Calu3 (cell line): ENCODE measurements at regions not wholly inside any gene's neighbourhood (a gene's known extent, or its start where the extent isn't known, plus 50 kb on each side); places are given as distances from the start of the nearest gene placed in this dataset.

Source experiments
- BruUV-seq: library from RNA; stranded (reverse); fragments of 400-500 nt; replicated peaks from 2 replicates; lab custom pipeline; 2021; lab: Mats Ljungman, UMichigan
- CTCF ChIA-PET: fragments of 300-600 bp; sonication (Branson Sonifier 250); formaldehyde crosslinking; loops from one replicate; lab custom pipeline; 2022; ENCODE audit warnings: antibody characterized with exemption; lab: Charles Lee
- DNase-seq: peaks from one replicate; pipeline ENCODE4 v3.0.0; 2022
- H3K27ac Mint-ChIP-seq: one replicate; pipeline ENCODE4 v1.8.0; 2022; ENCODE audit warnings: mixed read lengths; ENCODE audit not compliant: unreplicated experiment
- H3K27me3 Mint-ChIP-seq: one replicate; pipeline ENCODE4 v1.8.0; 2022; ENCODE audit warnings: mixed read lengths; ENCODE audit not compliant: unreplicated experiment
- H3K36me3 Mint-ChIP-seq: one replicate; pipeline ENCODE4 v1.8.0; 2022; ENCODE audit warnings: mild to moderate bottlenecking, moderate library complexity, mixed read lengths; ENCODE audit not compliant: insufficient read depth, unreplicated experiment
- H3K4me1 Mint-ChIP-seq: one replicate; pipeline ENCODE4 v1.8.0; 2022; ENCODE audit warnings: mild to moderate bottlenecking, low read depth, mixed read lengths; ENCODE audit not compliant: unreplicated experiment
- H3K4me3 Mint-ChIP-seq: one replicate; pipeline ENCODE4 v1.8.0; 2022; ENCODE audit warnings: mild to moderate bottlenecking, low read depth, moderate library complexity, mixed read lengths; ENCODE audit not compliant: unreplicated experiment
- H3K9me3 Mint-ChIP-seq: one replicate; pipeline ENCODE4 v1.8.0; 2022; ENCODE audit warnings: low read depth, mixed read lengths; ENCODE audit not compliant: unreplicated experiment
- intact Hi-C: fragments of 100-400 bp; cut with micrococcal nuclease; formaldehyde crosslinking; loops from one replicate; pipeline ENCODE4 v1.10.0; 2022; ENCODE audit not compliant: unreplicated experiment
- TF ChIP-seq, protein P1 (sequence below): fragments of 200-600 bp; IDR thresholded peaks from one replicate; pipeline ENCODE4 v1.8.0; 2022; ENCODE audit warnings: antibody characterized with exemption; ENCODE audit not compliant: unreplicated experiment

DNA sequence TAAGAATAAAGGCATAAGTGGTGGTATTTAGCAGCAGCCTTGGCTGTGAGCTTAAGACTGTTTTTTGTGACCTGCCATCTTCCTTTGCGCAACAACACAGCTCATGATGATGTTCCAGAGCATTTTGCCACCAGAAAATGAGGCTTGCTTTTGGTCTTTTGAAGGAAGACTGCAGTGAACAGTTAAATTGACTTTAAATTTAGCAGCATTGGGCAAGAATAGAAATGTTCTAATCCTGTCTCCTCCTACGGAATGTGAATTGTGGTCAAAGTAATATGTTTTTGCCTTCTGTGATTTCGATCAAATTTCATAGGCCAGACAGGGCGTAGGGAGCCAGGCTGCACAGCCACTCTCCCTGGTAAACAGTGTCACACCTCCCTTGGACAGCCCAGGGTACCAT lies 460.7 kb upstream of the RASGRP1 start:
- DNase-seq, result no peak
- TF ChIP-seq, protein P1, sequence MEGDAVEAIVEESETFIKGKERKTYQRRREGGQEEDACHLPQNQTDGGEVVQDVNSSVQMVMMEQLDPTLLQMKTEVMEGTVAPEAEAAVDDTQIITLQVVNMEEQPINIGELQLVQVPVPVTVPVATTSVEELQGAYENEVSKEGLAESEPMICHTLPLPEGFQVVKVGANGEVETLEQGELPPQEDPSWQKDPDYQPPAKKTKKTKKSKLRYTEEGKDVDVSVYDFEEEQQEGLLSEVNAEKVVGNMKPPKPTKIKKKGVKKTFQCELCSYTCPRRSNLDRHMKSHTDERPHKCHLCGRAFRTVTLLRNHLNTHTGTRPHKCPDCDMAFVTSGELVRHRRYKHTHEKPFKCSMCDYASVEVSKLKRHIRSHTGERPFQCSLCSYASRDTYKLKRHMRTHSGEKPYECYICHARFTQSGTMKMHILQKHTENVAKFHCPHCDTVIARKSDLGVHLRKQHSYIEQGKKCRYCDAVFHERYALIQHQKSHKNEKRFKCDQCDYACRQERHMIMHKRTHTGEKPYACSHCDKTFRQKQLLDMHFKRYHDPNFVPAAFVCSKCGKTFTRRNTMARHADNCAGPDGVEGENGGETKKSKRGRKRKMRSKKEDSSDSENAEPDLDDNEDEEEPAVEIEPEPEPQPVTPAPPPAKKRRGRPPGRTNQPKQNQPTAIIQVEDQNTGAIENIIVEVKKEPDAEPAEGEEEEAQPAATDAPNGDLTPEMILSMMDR, result no peak
- Mint-ChIP-seq H3K4me3 (no peak overlapping the region), H3K36me3 (no peaks in the 10 kb centered on the region), H3K27me3 (no peaks in the 10 kb centered on the region), H3K27ac (no peak overlapping the region), H3K9me3 (no peaks in the 10 kb centered on the region), H3K4me1 (no peaks in the 10 kb centered on the region)
- CTCF ChIA-PET, result no interaction called here
- no TSS peak for BruUV-seq
- intact Hi-C loops, result no loop called here

DNA sequence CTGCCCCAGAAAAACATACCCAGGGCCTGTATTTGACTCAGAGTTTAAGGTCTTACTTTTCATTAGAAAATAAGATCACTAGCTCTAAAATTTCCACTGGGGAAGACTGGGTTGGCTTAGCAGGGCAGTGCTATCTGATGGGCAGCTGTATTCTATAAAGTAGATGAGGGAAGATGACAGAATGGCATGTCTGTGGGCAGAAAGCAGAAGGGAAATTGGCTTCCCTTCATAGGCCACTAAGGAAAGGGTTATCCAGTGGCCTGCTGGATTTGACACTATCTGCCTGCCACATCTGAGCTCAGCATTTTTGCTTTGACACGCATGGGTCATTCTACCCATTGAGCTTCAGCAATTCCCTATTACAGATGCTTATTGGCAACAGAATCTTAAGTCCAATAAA lies 461.3 kb upstream of the RASGRP1 start:
- no peaks in the 10 kb centered on the region for H3K9me3 Mint-ChIP-seq
- DNase-seq, result no peak
- CTCF ChIA-PET, result no interaction called here
- intact Hi-C loops, result no loop called here
- TF ChIP-seq, protein P1, result no peak
- no peaks in the 10 kb centered on the region for H3K36me3 Mint-ChIP-seq
- no peaks in the 10 kb centered on the region for H3K4me1 Mint-ChIP-seq
- no peak overlapping the region for H3K27ac Mint-ChIP-seq
- no peak overlapping the region for H3K4me3 Mint-ChIP-seq
- H3K27me3 Mint-ChIP-seq, result no peaks in the 10 kb centered on the region
- BruUV-seq, result no TSS peak

DNA sequence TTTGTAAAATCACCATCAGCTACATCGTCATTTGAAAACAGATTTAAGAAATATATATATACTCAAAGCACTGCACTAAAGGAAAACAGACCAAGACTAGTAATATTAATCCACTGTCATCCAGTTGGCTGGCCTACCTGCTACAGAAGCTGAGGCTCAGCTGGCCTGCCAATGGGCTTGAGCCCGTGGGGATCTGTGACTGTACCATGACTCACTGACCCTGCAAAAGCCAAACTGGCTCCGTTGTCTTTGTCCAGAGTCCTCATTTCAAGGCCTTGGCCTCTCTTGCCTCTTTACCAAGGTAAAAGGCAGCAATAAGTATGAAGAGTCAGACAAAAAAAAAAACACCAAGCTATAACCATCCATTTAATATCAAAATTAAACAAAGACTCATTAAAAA lies 463.5 kb upstream of the RASGRP1 start:
- DNase-seq, result peak; percentile 0
- H3K27ac Mint-ChIP-seq, result no peak overlapping the region
- no TSS peak for BruUV-seq
- no peaks in the 10 kb centered on the region for H3K4me1 Mint-ChIP-seq
- CTCF ChIA-PET, result no interaction called here
- H3K27me3 Mint-ChIP-seq, result no peaks in the 10 kb centered on the region
- intact Hi-C loops, result no loop called here
- no peaks in the 10 kb centered on the region for H3K36me3 Mint-ChIP-seq
- H3K9me3 Mint-ChIP-seq, result no peaks in the 10 kb centered on the region
- TF ChIP-seq, protein P1, result no peak
- no peak overlapping the region for H3K4me3 Mint-ChIP-seq

DNA sequence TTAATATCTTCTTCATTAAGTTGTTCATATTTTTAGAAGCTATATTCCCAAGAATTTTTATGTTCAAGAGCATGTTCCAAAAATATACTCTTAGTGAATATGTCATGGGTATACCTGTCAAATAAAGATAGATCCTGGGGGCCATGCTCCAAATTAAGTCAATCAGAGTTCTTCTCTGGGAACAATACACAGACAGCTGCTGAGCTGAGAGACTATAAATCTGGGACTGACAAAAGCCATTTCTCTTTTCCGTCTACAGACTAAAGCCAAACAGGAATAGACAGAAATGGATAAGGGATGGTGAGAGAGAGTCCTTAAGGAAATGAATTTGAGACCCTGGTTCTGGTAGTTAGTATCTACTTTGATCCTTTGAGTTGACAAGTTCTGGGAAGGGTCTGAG lies 465.1 kb upstream of the RASGRP1 start:
- BruUV-seq, result no TSS peak
- H3K27ac Mint-ChIP-seq, result no peak overlapping the region
- CTCF ChIA-PET, result no interaction called here
- intact Hi-C loops, result no loop called here
- H3K9me3 Mint-ChIP-seq, result no peaks in the 10 kb centered on the region
- no peak for DNase-seq
- no peaks in the 10 kb centered on the region for H3K4me1 Mint-ChIP-seq
- TF ChIP-seq, protein P1, result no peak
- H3K36me3 Mint-ChIP-seq, result no peaks in the 10 kb centered on the region
- no peaks in the 10 kb centered on the region for H3K27me3 Mint-ChIP-seq
- H3K4me3 Mint-ChIP-seq, result no peak overlapping the region
